ENCODE measurements at regions not wholly inside any gene's neighbourhood (a gene's known extent, or its start where the extent isn't known, plus 50 kb on each side); places are given as distances from the start of the nearest gene placed in this dataset.
"Not testable (repeated sequence)": the region's sequence is repeated elsewhere in the genome, so short reads cannot be mapped to it uniquely, and the experiment has no call there.

GRCh38 chr11:41713030-41713429, 253.6 kb upstream of the LRRC4C start:
- Mint-ChIP-seq H3K36me3 (ENCODE audit: low read depth) (no peaks in the 10 kb centered on the region), H3K27ac (ENCODE audit: unreplicated experiment) (no peak overlapping the region), H3K9me3 (no peaks in the 10 kb centered on the region), H3K27me3 (ENCODE audit: low read depth) (no peaks in the 10 kb centered on the region), H3K4me1 (peaks cover 7% of the 10 kb centered on the region), H3K4me3 (no peak overlapping the region)
- no peak for DNase-seq (ENCODE audit: low read depth, low spot score)
- TF ChIP-seq, protein P1, sequence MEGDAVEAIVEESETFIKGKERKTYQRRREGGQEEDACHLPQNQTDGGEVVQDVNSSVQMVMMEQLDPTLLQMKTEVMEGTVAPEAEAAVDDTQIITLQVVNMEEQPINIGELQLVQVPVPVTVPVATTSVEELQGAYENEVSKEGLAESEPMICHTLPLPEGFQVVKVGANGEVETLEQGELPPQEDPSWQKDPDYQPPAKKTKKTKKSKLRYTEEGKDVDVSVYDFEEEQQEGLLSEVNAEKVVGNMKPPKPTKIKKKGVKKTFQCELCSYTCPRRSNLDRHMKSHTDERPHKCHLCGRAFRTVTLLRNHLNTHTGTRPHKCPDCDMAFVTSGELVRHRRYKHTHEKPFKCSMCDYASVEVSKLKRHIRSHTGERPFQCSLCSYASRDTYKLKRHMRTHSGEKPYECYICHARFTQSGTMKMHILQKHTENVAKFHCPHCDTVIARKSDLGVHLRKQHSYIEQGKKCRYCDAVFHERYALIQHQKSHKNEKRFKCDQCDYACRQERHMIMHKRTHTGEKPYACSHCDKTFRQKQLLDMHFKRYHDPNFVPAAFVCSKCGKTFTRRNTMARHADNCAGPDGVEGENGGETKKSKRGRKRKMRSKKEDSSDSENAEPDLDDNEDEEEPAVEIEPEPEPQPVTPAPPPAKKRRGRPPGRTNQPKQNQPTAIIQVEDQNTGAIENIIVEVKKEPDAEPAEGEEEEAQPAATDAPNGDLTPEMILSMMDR (conservative IDR thresholded peaks at IDR 0.05), result no peak

- H3K36me3 Mint-ChIP-seq (ENCODE audit: low read depth), result no peaks in the 10 kb centered on the region
- H3K4me3 Mint-ChIP-seq, result no peak overlapping the region
- TF ChIP-seq, protein P1 (conservative IDR thresholded peaks at IDR 0.05), result no peak
- no peaks in the 10 kb centered on the region for H3K27me3 Mint-ChIP-seq (ENCODE audit: low read depth)
- H3K4me1 Mint-ChIP-seq, result peaks cover 7% of the 10 kb centered on the region
- H3K27ac Mint-ChIP-seq (ENCODE audit: unreplicated experiment), result no peak overlapping the region
- H3K9me3 Mint-ChIP-seq, result no peaks in the 10 kb centered on the region
- DNase-seq (ENCODE audit: low read depth, low spot score), result no peak
These were observed 254.6 kb upstream of the LRRC4C start for GRCh38 chr11:41714101-41714500.

DNA sequence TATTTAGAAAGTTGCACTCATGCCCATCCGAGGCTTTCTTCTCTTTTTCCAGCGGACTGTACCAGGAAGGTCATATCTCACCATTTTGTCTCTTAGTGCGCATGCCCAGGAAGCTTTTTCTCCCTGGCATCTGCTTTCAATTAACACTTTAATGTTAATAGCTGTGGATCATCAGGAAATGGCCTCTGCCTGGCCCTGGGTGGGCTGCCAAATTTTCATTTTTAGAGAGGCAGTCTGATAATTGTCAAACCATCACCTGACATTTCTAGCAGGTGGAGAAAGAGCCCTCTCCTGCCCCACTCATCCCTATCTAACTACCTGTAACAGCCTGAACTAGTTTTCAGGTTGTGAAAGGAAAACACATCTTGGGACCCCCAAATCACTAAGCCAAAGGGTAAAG, 257.4 kb upstream of the LRRC4C start:
- Mint-ChIP-seq H3K9me3 (peaks cover 2% of the 10 kb centered on the region), H3K4me1 (peaks cover 7% of the 10 kb centered on the region), H3K4me3 (no peak overlapping the region), H3K27ac (ENCODE audit: unreplicated experiment) (no peak overlapping the region), H3K27me3 (ENCODE audit: low read depth) (no peaks in the 10 kb centered on the region), H3K36me3 (ENCODE audit: low read depth) (no peaks in the 10 kb centered on the region)
- TF ChIP-seq, protein P1 (conservative IDR thresholded peaks at IDR 0.05), result no peak
- no peak for DNase-seq (ENCODE audit: low read depth, low spot score)

GRCh38 chr11:41720761-41721160, 261.3 kb upstream of the LRRC4C start:
- Mint-ChIP-seq H3K9me3 (peaks cover 6% of the 10 kb centered on the region), H3K27ac (ENCODE audit: unreplicated experiment) (no peak overlapping the region)
- no peak for DNase-seq (ENCODE audit: low read depth, low spot score)

GRCh38 chr11:41728161-41728560, 268.7 kb upstream of the LRRC4C start:
- H3K4me3 Mint-ChIP-seq; H3K27me3 Mint-ChIP-seq (ENCODE audit: low read depth); DNase-seq (ENCODE audit: low read depth, low spot score); H3K9me3 Mint-ChIP-seq; H3K27ac Mint-ChIP-seq (ENCODE audit: unreplicated experiment); H3K36me3 Mint-ChIP-seq (ENCODE audit: low read depth); H3K4me1 Mint-ChIP-seq: not testable (repeated sequence)

More at GRCh38 chr11:41720761-41721160, 261.3 kb upstream of the LRRC4C start:
- TF ChIP-seq, protein P1 (conservative IDR thresholded peaks at IDR 0.05), result no peak
- Mint-ChIP-seq H3K4me1 (no peaks in the 10 kb centered on the region), H3K36me3 (ENCODE audit: low read depth) (no peaks in the 10 kb centered on the region), H3K4me3 (no peak overlapping the region), H3K27me3 (ENCODE audit: low read depth) (no peaks in the 10 kb centered on the region)

GRCh38 chr11:41775296-41775695, 315.8 kb upstream of the LRRC4C start:
- Mint-ChIP-seq H3K4me1 (no peaks in the 10 kb centered on the region), H3K27ac (ENCODE audit: unreplicated experiment) (no peak overlapping the region), H3K4me3 (no peak overlapping the region), H3K27me3 (ENCODE audit: low read depth) (no peaks in the 10 kb centered on the region), H3K9me3 (peaks cover 7% of the 10 kb centered on the region), H3K36me3 (ENCODE audit: low read depth) (no peaks in the 10 kb centered on the region)
- TF ChIP-seq, protein P1 (conservative IDR thresholded peaks at IDR 0.05), result no peak
- no peak for DNase-seq (ENCODE audit: low read depth, low spot score)

Measured in neural crest cell (in vitro differentiated cells).